KMS-11 (cell line): ENCODE measurements at regions not wholly inside any gene's neighbourhood (a gene's known extent, or its start where the extent isn't known, plus 50 kb on each side); places are given as distances from the start of the nearest gene placed in this dataset.

Experiments used
- H2AFZ ChIP-seq: fragments of 200-600 bp; sonication (generic); 2 replicates; pipeline ENCODE4 v1.6.1; 2016; ENCODE audit warnings: antibody characterized with exemption, mixed run types, low read depth
- H3K27ac ChIP-seq: fragments of 200-600 bp; sonication (generic); 2 replicates; pipeline ENCODE4 v1.6.1; 2016; ENCODE audit warnings: mild to moderate bottlenecking, mixed run types
- H3K27me3 ChIP-seq: fragments of 200-600 bp; sonication (generic); 2 replicates; pipeline ENCODE4 v1.6.1; 2017; ENCODE audit warnings: mild to moderate bottlenecking, low read depth, mixed run types, moderate library complexity; ENCODE audit not compliant: insufficient read depth
- H3K36me3 ChIP-seq: fragments of 200-600 bp; sonication (generic); 2 replicates; pipeline ENCODE4 v1.6.1; 2017; ENCODE audit warnings: mild to moderate bottlenecking, mixed run types; ENCODE audit not compliant: insufficient read depth
- H3K4me1 ChIP-seq: fragments of 200-600 bp; sonication (generic); 2 replicates; pipeline ENCODE4 v1.6.1; 2016; ENCODE audit warnings: mild to moderate bottlenecking, low read depth, mixed run types; ENCODE audit not compliant: poor library complexity, severe bottlenecking
- H3K4me2 ChIP-seq: fragments of 200-600 bp; sonication (generic); 2 replicates; pipeline ENCODE4 v1.7.0; 2016; ENCODE audit warnings: mild to moderate bottlenecking, mixed run types
- H3K4me3 ChIP-seq: fragments of 200-600 bp; sonication (generic); IDR thresholded peaks from 2 replicates; pipeline ENCODE4 v1.6.1; 2017; ENCODE audit warnings: low read depth, low read length, mixed read lengths; ENCODE audit not compliant: insufficient read depth
- H3K79me2 ChIP-seq: fragments of 200-600 bp; sonication (generic); 2 replicates; pipeline ENCODE4 v1.6.1; 2016; ENCODE audit warnings: low read depth, mixed run types; ENCODE audit not compliant: insufficient read depth
- H3K9ac ChIP-seq: fragments of 200-600 bp; sonication (generic); 2 replicates; pipeline ENCODE4 v1.6.1; 2016; ENCODE audit warnings: mild to moderate bottlenecking, mixed run types
- H4K20me1 ChIP-seq: fragments of 200-600 bp; sonication (generic); 2 replicates; pipeline ENCODE4 v1.6.1; 2016; ENCODE audit warnings: mild to moderate bottlenecking, mixed run types; ENCODE audit not compliant: insufficient read depth
- TF ChIP-seq, protein P1 (sequence below): fragments of 200-600 bp; sonication (generic); conservative IDR thresholded peaks from 2 replicates; pipeline ENCODE4 v1.6.1; 2017; ENCODE audit warnings: low read depth, mild to moderate bottlenecking, antibody characterized with exemption, low read length, moderate library complexity, mixed read lengths

DNA sequence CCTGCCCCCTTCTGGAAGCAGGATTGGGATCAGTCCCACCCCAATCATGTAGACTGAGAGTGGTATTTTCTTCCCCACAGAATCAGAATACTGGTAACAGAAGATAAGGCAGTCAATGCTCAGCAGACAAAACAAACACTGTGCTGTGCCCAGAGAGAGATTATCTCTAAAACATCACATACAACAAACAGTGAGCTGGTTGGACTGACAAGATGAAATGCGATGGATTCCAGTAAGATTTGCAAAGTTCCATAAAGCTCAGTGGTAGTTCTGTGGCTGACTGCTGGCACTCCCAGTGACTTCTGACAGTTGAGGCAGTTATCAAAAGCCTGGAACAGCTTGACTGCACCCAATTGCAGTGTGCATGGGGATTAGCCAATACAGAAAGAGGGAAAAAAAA is 311.5 kb upstream of the MGAT5 start:
- H3K27ac ChIP-seq, result no peak overlapping the region
- H3K9ac ChIP-seq, result no peak overlapping the region
- H3K4me1 ChIP-seq, result no peaks in the 10 kb centered on the region
- TF ChIP-seq, protein P1, sequence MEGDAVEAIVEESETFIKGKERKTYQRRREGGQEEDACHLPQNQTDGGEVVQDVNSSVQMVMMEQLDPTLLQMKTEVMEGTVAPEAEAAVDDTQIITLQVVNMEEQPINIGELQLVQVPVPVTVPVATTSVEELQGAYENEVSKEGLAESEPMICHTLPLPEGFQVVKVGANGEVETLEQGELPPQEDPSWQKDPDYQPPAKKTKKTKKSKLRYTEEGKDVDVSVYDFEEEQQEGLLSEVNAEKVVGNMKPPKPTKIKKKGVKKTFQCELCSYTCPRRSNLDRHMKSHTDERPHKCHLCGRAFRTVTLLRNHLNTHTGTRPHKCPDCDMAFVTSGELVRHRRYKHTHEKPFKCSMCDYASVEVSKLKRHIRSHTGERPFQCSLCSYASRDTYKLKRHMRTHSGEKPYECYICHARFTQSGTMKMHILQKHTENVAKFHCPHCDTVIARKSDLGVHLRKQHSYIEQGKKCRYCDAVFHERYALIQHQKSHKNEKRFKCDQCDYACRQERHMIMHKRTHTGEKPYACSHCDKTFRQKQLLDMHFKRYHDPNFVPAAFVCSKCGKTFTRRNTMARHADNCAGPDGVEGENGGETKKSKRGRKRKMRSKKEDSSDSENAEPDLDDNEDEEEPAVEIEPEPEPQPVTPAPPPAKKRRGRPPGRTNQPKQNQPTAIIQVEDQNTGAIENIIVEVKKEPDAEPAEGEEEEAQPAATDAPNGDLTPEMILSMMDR, result no peak
- no peaks in the 10 kb centered on the region for H3K36me3 ChIP-seq
- H3K4me2 ChIP-seq, result no peak overlapping the region
- no peaks in the 10 kb centered on the region for H3K27me3 ChIP-seq
- no peak overlapping the region for H2AFZ ChIP-seq
- H3K4me3 ChIP-seq, result no peak overlapping the region
- no peaks in the 10 kb centered on the region for H3K79me2 ChIP-seq
- H4K20me1 ChIP-seq, result no peaks in the 10 kb centered on the region

DNA sequence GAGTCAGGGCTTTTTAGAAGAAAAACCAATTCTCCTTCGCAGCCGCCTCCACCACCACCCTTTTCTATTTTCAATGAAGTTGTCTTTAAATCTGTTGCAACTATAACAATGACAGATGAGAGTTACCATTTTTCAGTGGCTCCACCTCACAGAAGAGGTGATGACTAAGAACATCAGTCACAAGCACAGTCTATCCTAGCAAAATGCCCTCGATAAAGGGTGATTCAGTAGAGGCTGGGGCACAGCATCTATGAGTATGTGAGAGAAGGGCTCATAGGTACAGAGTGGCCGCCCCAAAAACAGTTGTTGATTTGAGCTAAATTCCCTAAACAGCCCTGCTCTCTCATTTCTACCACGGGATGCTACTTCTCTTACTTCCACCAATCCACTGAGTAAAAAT is 310.8 kb upstream of the MGAT5 start:
- no peaks in the 10 kb centered on the region for H3K36me3 ChIP-seq
- no peak overlapping the region for H3K4me3 ChIP-seq
- H3K9ac ChIP-seq, result no peak overlapping the region
- no peak overlapping the region for H3K27ac ChIP-seq
- no peak overlapping the region for H2AFZ ChIP-seq
- H3K27me3 ChIP-seq, result no peaks in the 10 kb centered on the region
- TF ChIP-seq, protein P1, result no peak
- H4K20me1 ChIP-seq, result no peaks in the 10 kb centered on the region
- H3K4me1 ChIP-seq, result no peaks in the 10 kb centered on the region
- H3K4me2 ChIP-seq, result no peak overlapping the region
- H3K79me2 ChIP-seq, result no peaks in the 10 kb centered on the region

DNA sequence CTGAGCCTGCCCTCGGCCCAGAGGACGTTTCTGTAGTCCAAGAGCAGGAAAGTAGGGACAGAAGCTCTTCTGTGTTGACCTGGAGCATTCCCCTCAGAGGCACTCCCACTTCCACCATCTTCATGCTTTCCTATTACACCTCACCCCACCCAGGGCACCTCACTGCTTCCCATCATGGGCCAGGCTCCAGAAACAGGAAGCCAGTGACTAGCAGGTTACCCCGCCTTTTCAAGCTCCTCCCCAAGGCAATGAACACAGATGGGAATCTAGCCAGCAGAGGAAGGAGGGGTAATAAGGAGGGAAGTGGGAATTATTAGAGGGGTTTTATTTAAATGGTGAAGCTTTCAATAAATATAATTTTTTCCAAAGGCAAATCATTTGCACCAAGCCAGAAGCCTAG is 308.8 kb upstream of the MGAT5 start:
- Histone ChIP-seq H3K4me2 (no peak overlapping the region), H3K9ac (no peak overlapping the region), H2AFZ (no peak overlapping the region), H4K20me1 (no peaks in the 10 kb centered on the region), H3K27ac (no peak overlapping the region), H3K4me3 (no peak overlapping the region), H3K27me3 (no peaks in the 10 kb centered on the region), H3K36me3 (no peaks in the 10 kb centered on the region), H3K79me2 (no peaks in the 10 kb centered on the region), H3K4me1 (no peaks in the 10 kb centered on the region)
- TF ChIP-seq, protein P1, result no peak

DNA sequence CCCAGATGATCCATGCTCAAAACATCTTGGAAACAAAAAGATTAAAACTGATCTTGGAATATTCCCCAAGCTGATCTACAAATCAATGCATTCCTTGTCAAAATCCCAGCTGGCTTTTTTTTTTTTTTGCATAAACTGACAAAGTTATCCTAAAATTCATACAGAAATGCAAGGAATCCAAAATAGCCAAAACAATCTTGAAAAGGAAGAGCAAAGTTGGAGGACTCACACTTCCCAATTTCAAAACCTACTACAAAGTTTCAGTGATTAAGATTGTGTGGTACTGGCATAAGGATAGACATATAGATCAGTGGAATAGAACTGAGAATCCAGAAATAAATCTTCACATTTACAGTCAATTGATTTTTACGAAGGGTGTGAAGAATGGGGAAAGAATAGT is 306.8 kb upstream of the MGAT5 start:
- Histone ChIP-seq H4K20me1 (no peaks in the 10 kb centered on the region), H3K4me3 (no peak overlapping the region), H3K27me3 (no peaks in the 10 kb centered on the region), H3K79me2 (no peaks in the 10 kb centered on the region), H3K36me3 (no peaks in the 10 kb centered on the region), H3K9ac (no peak overlapping the region), H3K27ac (no peak overlapping the region), H3K4me2 (no peak overlapping the region), H3K4me1 (no peaks in the 10 kb centered on the region), H2AFZ (no peak overlapping the region)
- TF ChIP-seq, protein P1, result no peak
